ENCODE measurements at regions not wholly inside any gene's neighbourhood (a gene's known extent, or its start where the extent isn't known, plus 50 kb on each side); places are given as distances from the start of the nearest gene placed in this dataset.

- H3K27ac Mint-ChIP-seq (ENCODE audit: low read depth, unreplicated experiment) = no peak overlapping the region
- POLR2A ChIA-PET = no interaction called here
- no peak for DNase-seq (ENCODE audit: unreplicated experiment)
These were observed 130.9 kb downstream of the GMNC start for GRCh38 chr3:190731596-190731995.

DNA sequence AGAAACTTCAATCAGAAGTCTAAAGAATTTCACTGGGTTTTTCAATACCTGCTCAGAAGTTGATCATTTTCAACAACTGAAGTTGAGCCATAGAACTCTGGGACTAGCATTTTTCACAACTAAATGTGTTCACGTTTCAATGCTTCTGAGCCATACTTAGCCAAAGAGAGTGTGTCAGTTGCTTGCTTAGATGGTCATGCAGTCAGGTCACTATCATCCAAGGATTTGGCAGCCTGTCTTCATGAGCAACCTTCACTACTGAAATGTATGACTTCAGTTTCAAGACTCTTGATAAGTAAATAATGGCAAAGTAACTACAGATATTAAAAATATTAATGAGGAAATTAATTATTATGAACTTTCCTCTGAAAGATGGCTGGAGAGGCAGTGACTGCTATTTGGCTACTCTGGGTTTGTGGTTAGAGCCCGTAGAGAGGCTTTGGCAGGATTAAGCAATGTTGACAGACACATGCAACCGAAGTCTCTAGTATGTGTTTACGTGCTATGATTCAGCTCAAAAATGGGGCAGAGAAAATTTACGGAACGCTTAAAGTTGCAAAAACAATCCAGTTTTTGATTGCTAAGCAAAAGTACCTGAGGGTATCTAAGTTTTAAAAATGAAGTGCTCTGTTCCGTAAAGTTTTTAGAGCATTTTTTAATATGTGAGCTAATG lies 133.8 kb downstream of the GMNC start:
- ChIA-PET POLR2A (interaction anchor here (0.6 to 1.0 kb wide), 2 partner anchors 12 to 53 kb away, joined by 4 to 6 read pairs; no protein-coding TSS in a partner anchor), CTCF (interaction anchor here (1.7 kb wide), 1 partner anchor 28 kb away, joined by 8 read pairs; no protein-coding TSS in a partner anchor)
- TF ChIP-seq, protein P1, sequence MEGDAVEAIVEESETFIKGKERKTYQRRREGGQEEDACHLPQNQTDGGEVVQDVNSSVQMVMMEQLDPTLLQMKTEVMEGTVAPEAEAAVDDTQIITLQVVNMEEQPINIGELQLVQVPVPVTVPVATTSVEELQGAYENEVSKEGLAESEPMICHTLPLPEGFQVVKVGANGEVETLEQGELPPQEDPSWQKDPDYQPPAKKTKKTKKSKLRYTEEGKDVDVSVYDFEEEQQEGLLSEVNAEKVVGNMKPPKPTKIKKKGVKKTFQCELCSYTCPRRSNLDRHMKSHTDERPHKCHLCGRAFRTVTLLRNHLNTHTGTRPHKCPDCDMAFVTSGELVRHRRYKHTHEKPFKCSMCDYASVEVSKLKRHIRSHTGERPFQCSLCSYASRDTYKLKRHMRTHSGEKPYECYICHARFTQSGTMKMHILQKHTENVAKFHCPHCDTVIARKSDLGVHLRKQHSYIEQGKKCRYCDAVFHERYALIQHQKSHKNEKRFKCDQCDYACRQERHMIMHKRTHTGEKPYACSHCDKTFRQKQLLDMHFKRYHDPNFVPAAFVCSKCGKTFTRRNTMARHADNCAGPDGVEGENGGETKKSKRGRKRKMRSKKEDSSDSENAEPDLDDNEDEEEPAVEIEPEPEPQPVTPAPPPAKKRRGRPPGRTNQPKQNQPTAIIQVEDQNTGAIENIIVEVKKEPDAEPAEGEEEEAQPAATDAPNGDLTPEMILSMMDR (IDR thresholded peaks at IDR 0.05; ENCODE audit: unreplicated experiment) = no peak
- no TSS peak for BruUV-seq (replicated peaks)
- Mint-ChIP-seq H3K27me3 (ENCODE audit: insufficient read depth, unreplicated experiment) (no peaks in the 10 kb centered on the region), H3K36me3 (ENCODE audit: insufficient read depth, unreplicated experiment) (no peaks in the 10 kb centered on the region), H3K9me3 (ENCODE audit: unreplicated experiment) (no peaks in the 10 kb centered on the region), H3K27ac (ENCODE audit: low read depth, unreplicated experiment) (peak overlapping the region; percentile 91), H3K4me3 (ENCODE audit: unreplicated experiment) (peak overlapping the region; percentile 8), H3K4me1 (ENCODE audit: insufficient read depth, unreplicated experiment) (peaks cover 14% of the 10 kb centered on the region)
- intact Hi-C loops (cut with micrococcal nuclease) = no loop called here
- peak; percentile 82 for DNase-seq (ENCODE audit: unreplicated experiment)

More at GRCh38 chr3:190731596-190731995, 130.9 kb downstream of the GMNC start:
- Mint-ChIP-seq H3K4me1 (ENCODE audit: insufficient read depth, unreplicated experiment) (peaks cover 14% of the 10 kb centered on the region), H3K36me3 (ENCODE audit: insufficient read depth, unreplicated experiment) (no peaks in the 10 kb centered on the region), H3K4me3 (ENCODE audit: unreplicated experiment) (no peak overlapping the region), H3K9me3 (ENCODE audit: unreplicated experiment) (no peaks in the 10 kb centered on the region), H3K27me3 (ENCODE audit: insufficient read depth, unreplicated experiment) (no peaks in the 10 kb centered on the region)
- CTCF ChIA-PET = interaction anchor here (0.7 to 1.2 kb wide), 3 partner anchors 10 to 35 kb away, joined by 3 to 4 read pairs (median 3); no protein-coding TSS in a partner anchor
- no TSS peak for BruUV-seq (replicated peaks)
- intact Hi-C loops (cut with micrococcal nuclease) = no loop called here
- TF ChIP-seq, protein P1 (IDR thresholded peaks at IDR 0.05; ENCODE audit: unreplicated experiment) = no peak

DNA sequence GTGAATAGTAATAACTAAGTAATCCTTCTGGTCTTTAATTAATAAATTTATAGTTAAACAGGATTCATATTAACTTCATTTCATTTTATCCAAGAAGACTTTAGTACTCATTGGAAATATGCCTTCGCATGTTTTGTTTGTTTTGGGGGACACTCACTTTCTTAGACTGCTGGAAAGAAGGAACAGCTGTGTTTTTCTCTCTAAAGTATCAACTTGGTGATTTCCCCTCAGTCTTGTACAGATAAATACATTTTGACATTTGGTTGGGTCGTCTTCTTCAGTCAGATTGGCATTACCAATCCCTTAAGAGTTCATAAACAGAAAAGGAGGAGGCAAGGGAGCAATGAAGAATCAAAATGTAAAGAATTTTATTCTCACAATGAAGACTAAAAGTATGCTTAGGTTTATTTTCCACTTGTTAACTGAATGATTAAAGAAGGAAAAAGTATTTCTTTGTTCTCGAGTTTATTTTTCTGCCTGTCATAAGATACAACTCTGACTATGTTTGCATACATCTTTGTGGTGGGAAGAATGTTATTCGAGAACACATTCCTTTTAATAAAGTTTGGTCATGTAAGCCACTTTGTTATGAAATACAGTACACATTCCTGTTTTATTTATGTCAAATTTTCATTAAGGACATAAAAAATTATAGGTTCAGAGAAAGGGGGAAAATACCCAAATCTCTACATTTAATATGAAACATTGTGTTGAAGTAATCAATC lies 140.2 kb downstream of the GMNC start:
- no peaks in the 10 kb centered on the region for H3K36me3 Mint-ChIP-seq (ENCODE audit: insufficient read depth, unreplicated experiment)
- ChIA-PET POLR2A (no interaction called here), CTCF (no interaction called here)
- TF ChIP-seq, protein P1 (IDR thresholded peaks at IDR 0.05; ENCODE audit: unreplicated experiment) = no peak
- H3K4me3 Mint-ChIP-seq (ENCODE audit: unreplicated experiment) = no peak overlapping the region
- no peaks in the 10 kb centered on the region for H3K9me3 Mint-ChIP-seq (ENCODE audit: unreplicated experiment)
- no peak for DNase-seq (ENCODE audit: unreplicated experiment)
- intact Hi-C loops (cut with micrococcal nuclease) = no loop called here
- H3K27ac Mint-ChIP-seq (ENCODE audit: low read depth, unreplicated experiment) = no peak overlapping the region
- no peaks in the 10 kb centered on the region for H3K27me3 Mint-ChIP-seq (ENCODE audit: insufficient read depth, unreplicated experiment)
- no peaks in the 10 kb centered on the region for H3K4me1 Mint-ChIP-seq (ENCODE audit: insufficient read depth, unreplicated experiment)
- no TSS peak for BruUV-seq (replicated peaks)

DNA sequence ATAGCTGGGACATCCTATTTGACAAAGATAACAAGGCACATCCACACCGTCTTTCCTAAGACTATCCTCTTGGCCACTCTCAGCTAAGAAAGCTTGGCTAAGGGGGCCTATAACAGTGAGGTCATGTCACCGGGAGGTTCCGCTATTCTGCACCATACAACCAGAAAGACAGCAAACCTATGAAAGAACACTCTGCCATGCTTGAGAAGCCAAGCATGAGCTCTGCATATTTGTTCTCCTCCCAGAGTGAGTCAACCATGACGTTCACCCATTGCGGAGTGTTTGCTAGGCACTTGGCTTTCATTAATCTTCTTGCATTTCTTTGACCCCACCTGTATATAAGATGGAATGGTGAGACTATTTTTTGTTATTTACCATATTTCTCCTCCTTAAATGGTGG lies 141.2 kb downstream of the GMNC start:
- Mint-ChIP-seq H3K36me3 (ENCODE audit: insufficient read depth, unreplicated experiment) (no peaks in the 10 kb centered on the region), H3K27me3 (ENCODE audit: insufficient read depth, unreplicated experiment) (no peaks in the 10 kb centered on the region), H3K27ac (ENCODE audit: low read depth, unreplicated experiment) (no peak overlapping the region), H3K4me1 (ENCODE audit: insufficient read depth, unreplicated experiment) (no peaks in the 10 kb centered on the region), H3K9me3 (ENCODE audit: unreplicated experiment) (no peaks in the 10 kb centered on the region), H3K4me3 (ENCODE audit: unreplicated experiment) (no peak overlapping the region)
- BruUV-seq (replicated peaks) = no TSS peak
- CTCF ChIA-PET = interaction anchor here (0.6 to 0.8 kb wide), 2 partner anchors 24 to 205 kb away, joined by 3 to 5 read pairs; no protein-coding TSS in a partner anchor
- POLR2A ChIA-PET = interaction anchor here (0.9 kb wide), 1 partner anchor 208 kb away, joined by 3 read pairs; the partner anchor contains the start of gene IL1RAP
- intact Hi-C loops (cut with micrococcal nuclease) = no loop called here
- TF ChIP-seq, protein P1 (IDR thresholded peaks at IDR 0.05; ENCODE audit: unreplicated experiment) = no peak
- no peak for DNase-seq (ENCODE audit: unreplicated experiment)

All from MCF 10A (cell line).